T-helper 1 cell (primary cell): ENCODE measurements at regions not wholly inside any gene's neighbourhood (a gene's known extent, or its start where the extent isn't known, plus 50 kb on each side); places are given as distances from the start of the nearest gene placed in this dataset.
A peak's percentile ranks its signal among the peaks of the same experiment; 100 is the strongest.
"Not testable (repeated sequence)": the region's sequence is repeated elsewhere in the genome, so short reads cannot be mapped to it uniquely, and the experiment has no call there.

ENCODE experiments used
- DNase-seq, 5 donors: peaks; one replicate each; pipeline ENCODE4 v3.0.0-alpha.2; 2012 to 2020

DNA sequence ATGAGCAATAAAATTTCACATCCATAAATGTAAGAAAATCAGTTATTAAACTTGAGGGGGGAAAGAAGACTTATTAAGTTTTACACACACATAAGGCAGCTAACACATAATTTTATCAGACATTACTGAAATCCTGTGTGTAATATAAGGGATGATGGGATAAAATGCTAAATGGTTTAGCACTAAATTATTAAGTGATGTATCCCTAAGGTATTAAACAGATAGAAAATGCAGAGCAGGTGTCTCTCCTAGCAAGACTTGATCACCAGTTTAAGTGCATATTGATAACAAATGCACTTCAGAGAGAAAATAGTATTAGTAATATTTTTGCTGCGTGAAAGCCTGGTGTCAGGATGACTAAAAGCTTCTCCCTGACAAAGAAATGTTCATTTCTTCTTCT, 172.8 kb upstream of the ZFP64 start:
- DNase-seq = no peak

DNA sequence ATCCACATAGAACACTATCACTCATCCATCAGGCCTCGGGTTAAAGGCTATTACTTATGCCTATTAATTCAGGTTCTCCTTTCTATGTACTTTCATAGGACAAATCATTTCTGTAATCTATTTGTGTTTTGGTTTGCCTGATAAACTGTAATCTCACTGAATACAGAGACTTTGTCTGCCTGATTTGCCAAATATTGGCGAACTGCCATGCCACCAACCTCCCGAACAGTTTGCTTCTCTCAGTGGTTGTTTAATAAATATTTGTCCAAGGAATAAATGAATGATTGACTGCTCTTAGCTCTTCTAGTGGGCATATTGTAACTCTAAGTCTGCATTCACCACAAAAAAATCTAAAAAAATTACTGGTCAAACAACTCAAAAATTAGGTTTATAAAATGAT, 170.1 kb upstream of the ZFP64 start:
- no peak for DNase-seq

DNA sequence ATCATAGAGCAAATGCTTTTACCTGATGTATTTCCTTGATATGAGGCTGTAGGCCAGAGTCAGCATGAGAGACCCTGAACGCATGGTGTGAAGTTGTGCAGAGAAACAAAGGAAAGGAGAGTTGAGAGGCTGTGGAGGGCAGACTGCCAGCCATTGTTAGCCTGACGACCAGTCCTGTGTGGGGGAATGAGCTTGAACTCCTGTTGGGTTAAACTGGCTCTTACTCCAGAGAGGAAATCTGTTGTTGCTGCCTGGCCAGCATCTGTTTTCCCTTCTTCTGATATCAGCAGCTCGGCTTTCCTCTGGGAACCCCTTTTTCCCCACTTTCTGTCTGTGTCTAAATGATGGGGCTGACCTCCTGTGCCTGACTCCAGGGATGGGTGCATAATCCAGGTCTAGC, 158.2 kb upstream of the ZFP64 start:
- no peak for DNase-seq

DNA sequence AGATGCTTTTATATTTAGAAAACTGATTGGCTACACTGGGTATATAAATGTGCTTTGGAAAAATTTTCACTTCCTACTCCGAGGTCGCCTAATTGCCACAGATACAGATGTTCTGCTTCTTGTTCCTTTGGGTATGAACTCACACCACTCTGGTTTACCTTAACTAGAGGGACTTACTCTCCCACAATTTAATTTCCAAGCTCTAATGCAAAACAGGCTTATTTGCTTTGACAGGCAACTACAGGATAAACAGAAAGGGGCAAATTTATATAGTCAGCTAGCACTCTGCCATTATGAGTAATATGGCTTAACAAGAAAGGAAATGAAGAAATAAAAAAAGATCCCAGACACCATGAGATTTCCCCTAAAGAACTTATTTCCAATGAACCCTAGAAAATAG, 156.9 kb upstream of the ZFP64 start:
- DNase-seq = no peak

DNA sequence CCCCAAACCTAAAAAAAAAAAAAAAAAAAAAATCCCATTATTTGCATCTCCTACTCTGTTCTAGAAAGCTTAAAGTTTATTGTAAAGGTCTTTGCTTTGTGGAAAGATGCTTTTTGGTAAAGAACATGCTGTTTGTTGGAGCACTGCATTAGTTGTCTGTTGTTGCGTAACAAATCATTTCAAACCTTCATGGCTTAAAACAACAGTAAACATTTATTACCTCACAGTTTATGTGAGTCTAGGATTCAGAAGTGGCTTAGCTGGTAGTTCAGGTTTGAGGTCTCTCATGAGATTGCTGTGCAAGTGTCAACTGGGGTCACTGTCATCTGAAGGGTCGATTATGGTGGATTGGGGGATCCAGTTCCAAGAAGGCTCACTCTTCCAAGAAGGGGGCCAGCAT, 155.2 kb upstream of the ZFP64 start:
- no peak for DNase-seq

- no peak for DNase-seq
These were observed 151.3 kb upstream of the ZFP64 start for GRCh38 chr20:52342913-52343312.

GRCh38 chr20:52340036-52340634, 148.6 kb upstream of the ZFP64 start:
- DNase-seq = no peak

- DNase-seq = no peak
These were observed 141.2 kb upstream of the ZFP64 start for GRCh38 chr20:52332649-52333250.

GRCh38 chr20:52332230-52332629, 140.7 kb upstream of the ZFP64 start:
- DNase-seq = no peak

DNA sequence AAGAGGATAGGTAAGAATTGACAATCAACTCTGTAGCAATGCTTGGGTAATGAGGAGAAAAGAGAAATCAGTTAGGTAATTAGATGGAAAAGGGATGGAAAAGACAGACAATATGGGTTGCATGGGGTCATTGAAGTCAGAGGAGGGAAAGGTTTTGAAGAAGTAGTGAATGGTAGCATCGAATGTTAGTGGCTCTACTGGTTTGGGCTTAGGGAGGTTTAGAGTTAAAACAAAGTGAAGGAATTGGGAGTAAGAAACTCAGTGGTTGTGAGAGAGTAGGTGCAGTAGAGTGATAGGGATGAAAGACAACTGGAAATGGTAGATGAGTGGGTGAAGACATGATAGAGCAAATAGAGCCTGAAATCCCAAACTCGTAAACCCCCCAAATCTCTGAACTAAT, 140.1 kb upstream of the ZFP64 start:
- DNase-seq = no peak

GRCh38 chr20:52321396-52321795, 129.8 kb upstream of the ZFP64 start:
- no peak for DNase-seq

DNA sequence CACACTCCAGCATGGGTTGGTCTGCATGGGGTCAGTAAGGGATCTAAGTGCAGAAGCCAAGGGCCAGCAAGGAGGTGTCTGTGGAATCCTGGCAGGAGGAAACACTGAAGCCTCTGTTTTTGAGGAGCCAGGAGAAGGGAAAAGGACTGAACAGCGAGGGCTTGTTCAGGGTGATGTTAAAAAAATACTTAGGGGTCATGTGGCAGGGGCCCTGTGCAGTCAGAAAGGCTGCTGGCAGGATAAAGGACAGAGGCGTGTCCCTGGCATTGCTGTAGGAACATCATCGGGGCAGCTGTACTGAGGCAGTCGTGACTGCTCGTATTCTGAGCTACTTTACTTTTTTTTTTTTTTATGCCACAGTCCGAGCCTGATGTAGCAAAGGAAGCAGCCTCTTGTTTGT, 127.1 kb upstream of the ZFP64 start:
- DNase-seq = no peak

DNA sequence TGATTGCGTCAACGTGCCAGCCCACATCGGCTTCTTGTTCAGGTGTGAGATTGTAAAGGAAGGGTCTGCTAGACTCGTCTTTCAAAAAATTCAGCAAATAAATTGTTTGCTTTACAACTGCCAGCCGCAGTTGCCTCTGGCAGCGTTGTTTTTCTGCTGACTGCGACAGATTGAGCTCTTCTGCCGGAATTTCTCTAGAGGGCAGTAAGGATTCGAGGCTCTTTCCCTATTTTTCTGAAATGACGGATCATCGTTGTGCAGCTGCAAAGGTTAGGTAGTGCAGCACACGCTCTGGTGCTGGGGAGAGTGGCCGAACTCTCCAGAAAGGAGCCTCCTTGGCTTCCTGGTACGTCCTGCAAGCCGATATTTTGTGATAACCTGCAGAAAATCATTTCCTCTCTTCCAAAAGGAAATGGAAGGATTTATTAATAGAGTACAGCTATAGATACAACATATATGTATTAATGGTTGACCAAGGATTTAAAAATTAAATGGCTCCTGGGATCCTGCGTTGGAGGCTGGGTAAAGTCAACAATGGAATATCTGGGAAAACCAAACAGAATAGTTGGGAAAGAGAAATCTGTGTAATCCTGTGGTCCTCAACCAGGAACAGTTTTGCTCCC, 121.9 kb upstream of the ZFP64 start:
- DNase-seq = no peak

DNA sequence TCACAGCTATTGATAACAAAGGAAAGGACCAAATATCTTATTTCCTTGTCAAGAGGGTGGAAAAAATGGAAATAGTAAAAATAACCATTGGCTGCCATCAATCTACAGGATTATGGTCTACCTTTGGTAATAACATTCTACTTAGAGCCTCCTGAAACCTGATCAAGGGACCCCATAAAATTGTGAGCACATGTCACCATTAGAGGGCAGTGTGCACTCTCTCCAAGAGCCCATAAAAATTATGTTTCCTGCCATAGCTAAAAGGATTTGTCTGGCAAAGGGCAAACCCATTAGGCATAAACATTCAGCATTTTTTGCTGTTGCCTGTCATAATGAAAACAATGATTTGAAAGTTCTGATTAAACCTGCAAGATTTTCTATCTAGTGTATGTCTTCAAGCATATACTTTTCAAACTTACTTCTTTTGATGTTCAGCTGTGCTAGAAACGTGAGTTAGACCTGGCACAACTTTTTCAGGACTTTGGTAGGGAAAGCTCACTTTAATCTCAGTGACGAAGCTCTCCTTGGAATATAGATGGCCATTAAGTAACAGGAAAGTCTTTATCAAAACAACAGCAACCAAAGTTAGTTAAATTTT, 120.7 kb upstream of the ZFP64 start:
- peak in 4 of 5 donors; percentile 15 to 53 (median 35) for DNase-seq

- no peak for DNase-seq
These were observed 119.7 kb upstream of the ZFP64 start for GRCh38 chr20:52311209-52311794.

- DNase-seq = no peak
These were observed 117.6 kb upstream of the ZFP64 start for GRCh38 chr20:52309181-52309580.

DNA sequence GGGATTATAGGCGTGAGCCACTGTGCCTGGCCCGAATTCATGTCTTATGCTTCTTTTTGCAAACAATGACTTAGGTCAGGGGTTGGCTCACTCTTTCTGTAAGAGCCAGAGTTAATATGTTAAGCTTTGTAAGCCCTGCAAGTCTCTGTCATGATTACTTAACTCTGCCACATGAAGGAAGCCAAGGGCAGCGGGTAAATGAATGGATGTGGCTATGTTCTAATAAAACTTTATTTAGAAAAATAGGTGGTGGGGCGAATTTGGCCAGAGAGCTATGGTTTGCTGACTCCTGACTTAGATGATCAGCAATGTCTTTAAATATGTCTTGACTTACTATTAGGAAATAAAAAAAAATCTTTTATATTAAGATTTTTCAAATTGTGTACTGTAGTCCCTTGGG, 114.9 kb upstream of the ZFP64 start:
- DNase-seq = no peak

DNA sequence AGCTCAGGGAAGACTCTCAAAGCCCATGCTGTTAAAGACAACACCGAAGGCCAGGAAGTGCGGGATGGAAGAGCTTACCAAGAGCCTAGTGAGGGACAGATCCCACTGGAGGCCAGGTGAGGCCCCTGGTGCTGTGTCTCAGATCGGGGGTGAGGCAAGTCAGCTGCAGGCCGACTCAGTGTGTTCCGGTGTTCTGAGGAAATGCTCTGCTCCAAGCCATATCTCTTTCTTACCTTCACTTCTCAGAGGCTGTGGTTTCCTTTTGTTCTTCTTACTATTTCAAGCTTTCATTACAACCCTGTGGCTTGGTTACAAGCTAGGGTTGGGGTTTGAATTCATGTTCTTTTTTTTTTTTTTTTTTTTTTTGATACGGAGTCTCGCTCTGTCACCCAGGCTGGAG, 114.3 kb upstream of the ZFP64 start:
- peak in 1 of 5 donors; percentile 54 for DNase-seq

GRCh38 chr20:52305024-52305645, 113.6 kb upstream of the ZFP64 start:
- no peak for DNase-seq

GRCh38 chr20:52303281-52303950, 111.8 kb upstream of the ZFP64 start:
- no peak for DNase-seq

- no peak for DNase-seq
These were observed 111.2 kb upstream of the ZFP64 start for GRCh38 chr20:52302736-52303135.

GRCh38 chr20:52302051-52302450, 110.5 kb upstream of the ZFP64 start:
- DNase-seq = not testable (repeated sequence)

GRCh38 chr20:52295556-52295955, 104.0 kb upstream of the ZFP64 start:
- no peak for DNase-seq
